GM20431 (cell line): ENCODE measurements at regions not wholly inside any gene's neighbourhood (a gene's known extent, or its start where the extent isn't known, plus 50 kb on each side); places are given as distances from the start of the nearest gene placed in this dataset.

ENCODE experiments used
- in situ Hi-C: fragments of 300-500 bp; cut with MseI, MboI; formaldehyde crosslinking; loops from one replicate; pipeline ENCODE4 v1.15.0; 2020; ENCODE audit warnings: low sequenced_read_pairs; ENCODE audit not compliant: unreplicated experiment

- in situ Hi-C loops = no loop called here
Observed at GRCh38 chr17:77662833-77663232, 295.7 kb upstream of the TNRC6C start.

- in situ Hi-C loops = no loop called here
Observed at GRCh38 chr17:77664097-77664729, 294.3 kb upstream of the TNRC6C start.

GRCh38 chr17:77665833-77666232 lies 292.7 kb upstream of the TNRC6C start:
- in situ Hi-C loops = no loop called here

GRCh38 chr17:77666462-77666861 lies 292.0 kb upstream of the TNRC6C start:
- in situ Hi-C loops = no loop called here

GRCh38 chr17:77666881-77667395 lies 291.6 kb upstream of the TNRC6C start:
- in situ Hi-C loops = no loop called here

GRCh38 chr17:77667478-77667877 lies 291.0 kb upstream of the TNRC6C start:
- in situ Hi-C loops = no loop called here

GRCh38 chr17:77668518-77668917 lies 290.0 kb upstream of the TNRC6C start:
- in situ Hi-C loops = no loop called here

GRCh38 chr17:77670173-77670572 lies 288.3 kb upstream of the TNRC6C start:
- in situ Hi-C loops = no loop called here

- in situ Hi-C loops = no loop called here
Observed at GRCh38 chr17:77674358-77674757, 284.1 kb upstream of the TNRC6C start.

- in situ Hi-C loops = no loop called here
Observed at GRCh38 chr17:77675411-77675810, 283.1 kb upstream of the TNRC6C start.

- in situ Hi-C loops = no loop called here
Observed at GRCh38 chr17:77675816-77676215, 282.7 kb upstream of the TNRC6C start.

- in situ Hi-C loops = no loop called here
Observed at GRCh38 chr17:77676237-77676661, 282.3 kb upstream of the TNRC6C start.

GRCh38 chr17:77677211-77677610 lies 281.3 kb upstream of the TNRC6C start:
- in situ Hi-C loops = no loop called here

GRCh38 chr17:77677630-77678029 lies 280.9 kb upstream of the TNRC6C start:
- in situ Hi-C loops = no loop called here

- in situ Hi-C loops = no loop called here
Observed at GRCh38 chr17:77679589-77679988, 278.9 kb upstream of the TNRC6C start.

- in situ Hi-C loops = no loop called here
Observed at GRCh38 chr17:77681861-77682260, 276.6 kb upstream of the TNRC6C start.

GRCh38 chr17:77684803-77685798 lies 273.4 kb upstream of the TNRC6C start:
- in situ Hi-C loops = no loop called here

GRCh38 chr17:77685881-77686486 lies 272.5 kb upstream of the TNRC6C start:
- in situ Hi-C loops = no loop called here

- in situ Hi-C loops = no loop called here
Observed at GRCh38 chr17:77686903-77687302, 271.6 kb upstream of the TNRC6C start.

GRCh38 chr17:77687417-77687816 lies 271.1 kb upstream of the TNRC6C start:
- in situ Hi-C loops = no loop called here

- in situ Hi-C loops = no loop called here
Observed at GRCh38 chr17:77687921-77688320, 270.6 kb upstream of the TNRC6C start.
